Stimulated activated naive CD8-positive, alpha-beta T cell treated with anti-CD3 and anti-CD28 coated beads, Interleukin-15, Interleukin-2, amounts not matched to agents 100 U/mL and 50 U/mL, for 24 hours (primary cell): ENCODE measurements at regions not wholly inside any gene's neighbourhood (a gene's known extent, or its start where the extent isn't known, plus 50 kb on each side); places are given as distances from the start of the nearest gene placed in this dataset.

Experiments used
- ATAC-seq: fragments of 150-1000 bp; cut with Tn5 transposase; one replicate; pipeline ENCODE4 v1.10.0; 2021
- DNase-seq: peaks from one replicate; pipeline ENCODE4 v3.0.0; 2021

DNA sequence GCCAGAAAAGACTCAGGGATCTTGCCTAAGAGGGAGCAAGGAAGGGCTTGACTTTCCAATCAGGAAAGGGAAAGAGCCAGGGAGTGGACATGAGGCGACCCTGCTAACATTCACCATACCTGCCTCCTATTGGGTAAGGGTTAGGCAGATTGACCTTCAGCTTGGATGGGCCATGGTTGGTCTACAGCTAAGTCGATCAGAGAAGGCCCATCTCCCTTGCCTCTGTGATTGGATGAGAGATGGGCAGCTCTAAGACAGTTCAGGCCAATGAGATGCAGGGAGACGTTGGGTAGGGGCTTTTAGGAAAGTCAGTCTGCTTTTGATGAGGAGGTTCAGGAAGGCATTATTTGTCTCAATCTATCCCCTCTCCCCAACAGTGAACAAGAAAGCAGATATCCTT lies 135.0 kb upstream of the STC2 start:
- DNase-seq = no peak
- no peak for ATAC-seq

- no peak for ATAC-seq
- DNase-seq = no peak
These were observed 130.8 kb upstream of the STC2 start for GRCh38 chr5:173458828-173459609.

GRCh38 chr5:173457482-173457881 lies 129.3 kb upstream of the STC2 start:
- no peak for DNase-seq
- no peak for ATAC-seq

GRCh38 chr5:173456751-173457171 lies 128.5 kb upstream of the STC2 start:
- ATAC-seq (no peak), DNase-seq (no peak)

DNA sequence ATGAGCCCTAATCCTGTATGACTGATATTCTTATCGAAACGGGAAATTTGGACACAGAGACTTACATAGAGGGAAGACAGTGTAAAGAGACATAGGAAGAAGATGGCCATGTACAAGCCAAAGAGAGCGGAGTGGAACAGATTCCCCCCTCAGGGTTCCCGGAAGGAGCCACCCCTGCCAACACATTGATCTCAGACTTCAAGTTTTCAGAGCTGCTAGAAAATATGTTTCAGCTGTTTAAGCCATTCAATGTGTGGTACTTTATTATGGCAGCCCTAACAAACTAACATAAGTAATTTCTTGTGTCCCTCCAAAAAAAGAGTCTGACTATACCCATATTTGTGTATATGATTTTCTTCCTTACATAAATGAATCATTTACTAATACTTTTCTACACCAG lies 128.0 kb upstream of the STC2 start:
- no peak for DNase-seq
- no peak for ATAC-seq

- ATAC-seq = no peak
- DNase-seq = no peak
These were observed 127.4 kb upstream of the STC2 start for GRCh38 chr5:173455599-173455957.

DNA sequence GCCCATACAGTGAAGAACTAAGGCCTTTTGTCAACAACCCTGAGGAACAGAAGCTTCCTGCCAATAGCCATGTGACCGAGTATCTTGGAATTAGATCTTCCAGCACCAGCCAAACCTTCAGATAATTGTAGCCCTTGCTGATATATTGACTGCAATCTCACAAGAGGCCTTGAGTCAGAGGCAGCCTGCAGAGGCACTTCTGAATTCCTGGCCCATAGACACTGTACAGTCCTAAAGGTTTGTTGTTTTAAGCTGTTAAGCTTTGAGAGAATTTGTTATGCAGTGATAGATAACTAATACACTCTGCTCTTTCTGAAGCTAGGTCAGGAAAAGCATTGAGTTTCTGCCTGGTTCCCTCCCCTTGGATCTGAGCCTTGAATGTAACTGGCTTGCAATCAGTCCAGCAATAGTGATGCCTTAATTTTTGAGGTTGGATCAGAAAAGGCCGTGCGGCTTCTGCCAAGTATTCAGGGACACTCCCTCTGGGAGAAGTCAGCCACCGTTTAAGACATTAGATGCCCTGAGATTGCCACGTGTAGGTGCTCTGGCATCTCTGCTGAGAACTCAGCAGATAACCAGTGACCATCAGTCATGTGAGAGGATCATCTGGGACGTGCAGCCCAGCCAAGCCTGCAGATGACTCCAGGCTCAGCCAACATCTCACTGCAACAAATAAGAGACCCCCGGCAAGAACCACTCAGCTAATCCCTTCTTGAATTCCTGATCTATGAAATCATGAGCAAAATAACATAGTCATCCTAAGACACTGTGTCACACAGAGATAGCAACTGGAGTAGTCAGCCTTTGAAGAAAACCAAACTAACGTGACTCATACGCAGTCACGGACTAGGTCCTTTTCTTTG lies 126.8 kb upstream of the STC2 start:
- ATAC-seq (no peak), DNase-seq (no peak)

GRCh38 chr5:173454361-173454735 lies 126.1 kb upstream of the STC2 start:
- no peak for DNase-seq
- ATAC-seq = no peak

DNA sequence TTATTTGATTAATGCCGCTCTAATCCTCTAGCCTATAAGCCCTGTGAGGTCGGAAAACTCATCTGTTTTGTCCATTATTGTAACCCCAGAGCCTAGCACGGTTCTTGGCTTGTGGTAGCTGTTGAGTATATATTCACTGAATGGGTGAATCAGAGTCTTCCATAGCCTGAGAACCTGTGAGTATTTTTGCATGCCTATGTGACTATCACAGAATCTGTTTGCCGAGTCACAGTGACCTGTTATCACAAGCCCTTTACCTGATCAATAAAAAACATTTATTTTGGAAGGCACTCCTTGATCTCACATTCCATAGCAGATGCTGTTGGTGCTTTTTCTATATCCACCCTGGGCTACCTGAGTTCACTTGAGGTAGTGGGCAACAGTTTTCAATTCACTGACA lies 125.0 kb upstream of the STC2 start:
- no peak for ATAC-seq
- DNase-seq = no peak

DNA sequence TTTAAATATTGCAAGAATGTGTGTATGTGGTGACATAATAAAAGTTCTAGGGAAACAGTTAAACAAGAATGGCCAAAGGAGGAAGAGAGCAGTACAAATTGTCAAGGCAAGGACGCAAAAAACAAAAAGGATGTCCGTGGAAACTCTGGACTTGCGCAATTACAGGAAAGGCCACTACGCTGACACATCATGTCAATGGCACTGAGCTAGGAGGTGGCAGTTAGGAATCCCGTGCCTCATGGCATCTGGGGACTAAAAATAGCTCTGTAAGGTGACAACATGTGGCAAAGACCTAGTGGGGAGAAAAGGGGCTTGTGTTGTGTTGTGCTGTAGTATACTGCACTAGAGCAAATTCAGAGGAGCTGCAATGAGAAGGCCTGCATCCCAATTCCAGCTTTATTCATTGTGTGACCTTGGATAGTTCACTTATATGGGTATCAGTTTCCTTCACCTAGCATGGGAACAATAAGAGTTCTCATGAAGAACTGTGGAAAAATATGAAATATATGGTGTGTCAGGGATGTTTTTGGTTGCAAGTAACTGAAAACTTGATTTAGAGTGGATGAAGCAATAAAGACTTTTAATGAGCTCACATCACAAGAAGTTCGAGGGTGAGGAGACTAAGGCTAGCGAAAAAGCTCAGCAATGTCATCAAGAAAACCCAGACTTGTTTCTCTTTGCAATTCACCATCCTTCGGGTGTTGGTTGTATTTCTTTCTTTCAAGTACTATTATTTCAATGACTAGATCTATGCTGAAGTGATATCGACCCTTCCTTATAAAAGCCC lies 124.1 kb upstream of the STC2 start:
- ATAC-seq = no peak
- DNase-seq = no peak

- ATAC-seq = no peak
- DNase-seq = no peak
These were observed 123.4 kb upstream of the STC2 start for GRCh38 chr5:173451651-173452050.

- ATAC-seq = no peak
- no peak for DNase-seq
These were observed 122.8 kb upstream of the STC2 start for GRCh38 chr5:173451031-173451430.

DNA sequence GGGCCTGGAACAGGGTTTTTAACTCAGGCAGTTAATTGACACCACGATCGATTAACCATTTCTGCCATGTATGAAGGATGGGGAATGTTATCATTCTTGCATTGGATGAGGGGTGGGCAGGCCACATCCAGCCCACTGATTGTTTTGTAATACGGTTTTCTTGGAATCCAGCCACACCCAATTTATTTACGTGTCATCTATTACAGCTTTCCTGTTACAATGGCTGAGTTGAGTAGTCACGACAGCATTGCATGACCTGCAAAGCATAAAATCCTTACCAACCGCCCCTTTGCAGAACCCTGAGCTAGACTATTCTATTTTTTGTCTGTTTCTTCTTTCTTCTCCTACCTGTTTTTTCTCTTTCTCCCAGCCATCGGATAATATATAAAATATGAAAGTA lies 122.0 kb upstream of the STC2 start:
- ATAC-seq (no peak), DNase-seq (no peak)

DNA sequence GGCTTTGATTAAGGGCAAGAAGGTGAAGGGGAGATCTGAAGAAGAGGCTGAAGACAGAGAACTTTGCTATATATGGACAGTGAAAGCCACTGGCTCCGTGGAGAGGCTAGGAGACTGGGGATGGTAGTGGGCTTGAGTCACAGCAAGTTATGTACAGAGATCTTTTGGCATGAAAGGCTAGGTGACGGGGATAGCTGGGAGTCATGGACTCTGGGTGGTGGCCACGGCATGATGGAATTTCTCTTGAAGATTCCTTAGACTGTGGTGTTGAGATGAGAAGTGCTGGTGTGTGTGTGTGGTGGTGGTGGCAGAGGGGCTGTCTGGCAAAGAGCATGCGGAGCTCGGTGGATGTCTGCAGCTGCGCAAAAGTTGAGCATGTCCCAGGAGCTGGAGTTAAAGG lies 120.6 kb upstream of the STC2 start:
- DNase-seq = no peak
- no peak for ATAC-seq

DNA sequence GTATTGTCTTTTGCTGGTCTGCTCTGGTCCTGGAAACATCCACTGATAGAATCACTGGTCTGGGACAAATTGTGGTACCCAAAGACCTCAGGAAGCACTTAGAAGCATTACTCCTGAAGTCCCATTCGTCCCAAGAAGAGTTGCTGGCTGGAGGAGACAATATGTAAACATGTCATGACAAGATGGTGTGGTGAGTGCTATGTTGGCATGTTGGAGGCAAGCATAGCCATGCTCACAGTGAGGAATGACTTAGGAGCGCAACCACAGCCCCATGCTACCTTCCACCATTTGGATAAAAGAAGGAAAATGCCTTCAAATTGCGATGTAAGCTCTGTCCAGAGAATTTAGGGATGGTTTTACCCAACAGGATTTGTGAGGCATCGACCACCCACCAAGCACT lies 115.8 kb upstream of the STC2 start:
- no peak for DNase-seq
- ATAC-seq = no peak

- ATAC-seq (no peak), DNase-seq (no peak)
These were observed 112.9 kb upstream of the STC2 start for GRCh38 chr5:173441053-173441628.

GRCh38 chr5:173438951-173439350 lies 110.7 kb upstream of the STC2 start:
- no peak for DNase-seq
- ATAC-seq = no peak

- no peak for ATAC-seq
- no peak for DNase-seq
These were observed 107.2 kb upstream of the STC2 start for GRCh38 chr5:173435447-173435846.

DNA sequence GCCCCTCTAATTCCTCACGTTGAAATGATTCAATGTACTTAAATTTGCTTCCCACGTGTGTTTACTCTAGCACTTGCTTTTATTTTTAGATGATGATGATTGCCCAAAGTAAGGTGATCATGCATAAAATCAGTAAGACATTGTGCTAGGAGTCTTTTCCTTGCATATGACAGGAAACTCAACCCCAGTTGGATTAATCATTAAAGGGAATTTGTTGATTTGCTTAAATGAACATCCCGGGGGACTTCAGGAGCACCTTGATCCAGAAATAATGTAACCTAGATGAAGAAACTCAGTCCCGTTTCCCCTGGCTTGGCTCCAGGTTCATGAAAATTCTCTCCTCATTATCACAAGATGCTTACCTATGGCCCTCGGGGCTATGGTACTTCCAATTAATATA lies 106.1 kb upstream of the STC2 start:
- DNase-seq (no peak), ATAC-seq (no peak)

GRCh38 chr5:173430394-173430793 lies 102.2 kb upstream of the STC2 start:
- no peak for ATAC-seq

GRCh38 chr5:173429489-173430150 lies 101.4 kb upstream of the STC2 start:
- ATAC-seq = no peak

More at GRCh38 chr5:173430394-173430793, 102.2 kb upstream of the STC2 start:
- DNase-seq = no peak

More at GRCh38 chr5:173429489-173430150, 101.4 kb upstream of the STC2 start:
- no peak for DNase-seq
